Upper lobe of left lung (tissue), 4 donors: ENCODE measurements at regions not wholly inside any gene's neighbourhood (a gene's known extent, or its start where the extent isn't known, plus 50 kb on each side); places are given as distances from the start of the nearest gene placed in this dataset.

Source experiments
- EP300 ChIP-seq, 4 donors: sonication (generic); formaldehyde crosslinking; IDR thresholded peaks; one replicate each; pipeline ENCODE4 v1.5.1; 2017; ENCODE audit warnings: antibody characterized with exemption in 4 of 4, control low read depth in 2 of 4
- POLR2A ChIP-seq, 4 donors: fragments of 450-650 bp; IDR thresholded peaks; one replicate each; pipeline ENCODE4 v1.5.1; 2016 to 2017; ENCODE audit warnings: antibody characterized with exemption in 4 of 4, mild to moderate bottlenecking in 2 of 4
- POLR2AphosphoS5 ChIP-seq, 2 donors: sonication (generic); formaldehyde crosslinking; IDR thresholded peaks; one replicate each; pipeline ENCODE4 v1.5.1; 2017; ENCODE audit warnings: antibody characterized with exemption in 2 of 2
- TF ChIP-seq, protein P1 (sequence below), 6 experiments: fragments of 450-650 bp in 4 of 6; fragments of 200-600 bp in 2 of 6; sonication (generic) in 2 of 6; IDR thresholded peaks; one replicate each; pipeline ENCODE4 v1.5.1; 2016 to 2019; ENCODE audit warnings: antibody characterized with exemption in 6 of 6

DNA sequence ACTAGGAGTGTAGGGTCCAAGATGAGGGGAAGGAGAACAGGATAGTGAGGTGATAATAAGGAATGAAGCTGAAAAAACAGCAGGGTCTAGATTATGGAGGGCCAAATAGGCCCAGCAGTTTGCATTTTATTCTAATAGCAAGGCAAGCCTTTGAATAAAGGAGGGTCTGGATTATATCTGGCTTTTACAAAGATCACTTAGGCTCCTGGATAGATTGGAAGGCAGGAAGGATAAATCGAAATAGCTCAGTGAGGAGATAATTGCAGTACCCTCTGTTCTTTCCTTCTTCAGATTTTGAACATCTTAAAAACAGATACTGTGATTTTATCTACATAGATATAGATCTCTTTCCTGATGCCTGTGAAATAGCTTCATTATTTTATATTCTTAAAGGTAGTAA lies 53.8 kb upstream of the PTGFR start:
- TF ChIP-seq POLR2A (IDR thresholded peaks at IDR 0.05) (no peak), EP300 (IDR thresholded peaks at IDR 0.05) (no peak), POLR2AphosphoS5 (IDR thresholded peaks at IDR 0.05) (no peak)
- TF ChIP-seq, protein P1, sequence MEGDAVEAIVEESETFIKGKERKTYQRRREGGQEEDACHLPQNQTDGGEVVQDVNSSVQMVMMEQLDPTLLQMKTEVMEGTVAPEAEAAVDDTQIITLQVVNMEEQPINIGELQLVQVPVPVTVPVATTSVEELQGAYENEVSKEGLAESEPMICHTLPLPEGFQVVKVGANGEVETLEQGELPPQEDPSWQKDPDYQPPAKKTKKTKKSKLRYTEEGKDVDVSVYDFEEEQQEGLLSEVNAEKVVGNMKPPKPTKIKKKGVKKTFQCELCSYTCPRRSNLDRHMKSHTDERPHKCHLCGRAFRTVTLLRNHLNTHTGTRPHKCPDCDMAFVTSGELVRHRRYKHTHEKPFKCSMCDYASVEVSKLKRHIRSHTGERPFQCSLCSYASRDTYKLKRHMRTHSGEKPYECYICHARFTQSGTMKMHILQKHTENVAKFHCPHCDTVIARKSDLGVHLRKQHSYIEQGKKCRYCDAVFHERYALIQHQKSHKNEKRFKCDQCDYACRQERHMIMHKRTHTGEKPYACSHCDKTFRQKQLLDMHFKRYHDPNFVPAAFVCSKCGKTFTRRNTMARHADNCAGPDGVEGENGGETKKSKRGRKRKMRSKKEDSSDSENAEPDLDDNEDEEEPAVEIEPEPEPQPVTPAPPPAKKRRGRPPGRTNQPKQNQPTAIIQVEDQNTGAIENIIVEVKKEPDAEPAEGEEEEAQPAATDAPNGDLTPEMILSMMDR (IDR thresholded peaks at IDR 0.05), result no peak
